GM18505 (cell line): ENCODE measurements at regions not wholly inside any gene's neighbourhood (a gene's known extent, or its start where the extent isn't known, plus 50 kb on each side); places are given as distances from the start of the nearest gene placed in this dataset.

Experiments used
- ATAC-seq: cut with Tn5 transposase; IDR thresholded peaks from one replicate; pipeline ENCODE4 v1.9.1; 2021; ENCODE audit not compliant: unreplicated experiment
- POLR2A ChIP-seq: IDR thresholded peaks from 4 replicates; pipeline ENCODE4 v1.6.1; 2011; ENCODE audit warnings: borderline replicate concordance; ENCODE audit not compliant: insufficient read depth, insufficient read length; ENCODE audit errors: extremely low read depth

DNA sequence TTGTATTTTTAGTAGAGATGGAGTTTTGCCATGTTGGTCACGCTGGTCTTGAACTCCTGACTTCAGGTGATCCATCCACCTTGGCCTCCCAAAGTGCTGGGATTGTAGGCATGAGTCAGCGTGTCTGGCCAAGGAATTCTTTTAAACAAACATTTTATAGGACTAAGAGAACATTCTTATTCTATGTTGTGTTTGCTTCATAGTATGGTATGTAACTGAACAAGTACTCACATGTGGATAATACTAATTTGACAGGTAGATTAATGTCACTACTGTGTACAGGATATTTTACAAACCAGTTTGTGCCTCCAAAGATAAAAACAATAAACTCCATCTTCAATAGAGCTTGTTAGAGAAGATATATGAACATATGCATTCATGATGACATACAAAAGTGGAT is 1353.4 kb downstream of the PCDH7 start:
- ATAC-seq: no peak
- no peak for TF ChIP-seq POLR2A

DNA sequence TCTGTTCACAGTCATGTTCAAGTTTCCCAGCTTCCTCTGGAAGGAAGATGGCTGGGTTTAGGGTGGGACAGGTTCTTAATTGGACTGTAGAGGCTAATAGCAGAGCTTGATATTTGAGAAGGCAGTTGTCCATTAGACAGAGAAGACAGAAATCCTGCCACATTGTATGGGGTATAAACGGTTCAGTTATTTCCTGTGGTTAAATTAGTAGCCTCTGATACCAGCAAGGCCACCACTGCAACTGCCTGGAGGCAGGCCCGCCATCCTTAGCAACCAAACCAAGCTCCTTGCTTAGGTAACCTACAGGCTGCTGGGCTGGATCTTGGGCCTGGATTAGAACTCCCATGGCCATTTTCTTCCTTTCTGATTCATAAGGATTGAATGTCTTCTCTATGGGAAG is 1367.0 kb downstream of the PCDH7 start:
- no peak for ATAC-seq
- no peak for TF ChIP-seq POLR2A

DNA sequence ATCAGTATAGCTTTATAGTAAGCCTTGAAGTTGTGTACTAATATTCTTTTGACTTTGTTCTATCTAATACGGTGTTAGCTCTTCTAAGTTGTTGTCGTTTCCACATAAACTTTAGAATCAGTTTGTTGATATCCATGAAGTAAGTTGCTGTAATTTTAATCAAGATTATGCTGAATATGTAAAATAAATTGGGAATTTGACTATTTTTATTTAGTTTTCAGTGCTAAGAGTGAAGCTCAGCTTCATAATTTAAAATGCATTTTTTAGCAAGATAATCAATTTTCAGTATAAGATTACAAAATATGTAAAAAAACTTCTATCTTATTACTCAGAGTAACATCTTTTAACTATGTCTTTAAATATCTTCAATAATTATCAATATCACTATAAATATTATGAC is 1374.8 kb downstream of the PCDH7 start:
- no peak for TF ChIP-seq POLR2A
- no peak for ATAC-seq

- TF ChIP-seq POLR2A: no peak
- ATAC-seq: no peak
These were observed 1382.7 kb downstream of the PCDH7 start for GRCh38 chr4:32102896-32103295.

DNA sequence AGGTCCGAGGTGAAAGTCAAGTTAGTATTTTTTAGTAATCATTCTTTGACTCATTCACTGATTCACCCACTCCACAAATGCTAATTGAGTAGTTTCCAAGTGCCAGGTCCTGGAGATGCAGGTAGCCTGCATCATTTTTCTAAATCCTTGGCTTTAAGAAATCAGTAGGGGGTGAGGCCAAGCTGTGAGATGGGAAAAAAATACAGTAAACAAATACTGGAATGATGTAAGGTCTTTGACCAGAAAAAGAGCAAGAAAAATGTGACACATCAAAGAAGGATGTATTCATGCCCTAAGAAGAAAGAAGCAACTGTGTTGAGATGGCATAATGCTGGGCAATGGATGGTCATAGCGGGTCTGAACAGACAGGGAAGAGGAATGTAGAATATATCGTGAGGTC is 1386.6 kb downstream of the PCDH7 start:
- ATAC-seq: no peak
- TF ChIP-seq POLR2A: no peak

- TF ChIP-seq POLR2A: no peak
- no peak for ATAC-seq
These were observed 1392.7 kb downstream of the PCDH7 start for GRCh38 chr4:32112891-32113290.

GRCh38 chr4:32117693-32118092 is 1397.5 kb downstream of the PCDH7 start:
- no peak for ATAC-seq
- no peak for TF ChIP-seq POLR2A

DNA sequence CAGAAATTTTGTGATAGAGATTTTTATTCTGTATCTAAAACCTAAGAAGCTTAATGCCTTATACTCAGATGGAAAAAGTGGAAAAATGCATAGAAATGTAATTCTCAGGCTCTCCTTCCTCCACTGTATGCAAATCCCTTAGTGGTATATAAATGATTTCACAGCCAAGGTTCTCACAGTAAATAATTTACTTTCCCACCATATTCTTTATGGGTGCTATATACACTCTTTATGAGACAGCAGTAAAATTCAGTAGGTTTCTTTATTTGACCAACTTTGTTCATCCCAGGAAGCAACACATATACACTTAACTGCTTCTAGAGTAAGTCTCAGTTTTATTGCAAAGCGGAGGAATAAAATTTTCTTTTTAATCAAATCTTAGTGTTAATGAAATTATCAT is 1399.7 kb downstream of the PCDH7 start:
- ATAC-seq: no peak
- TF ChIP-seq POLR2A: no peak

DNA sequence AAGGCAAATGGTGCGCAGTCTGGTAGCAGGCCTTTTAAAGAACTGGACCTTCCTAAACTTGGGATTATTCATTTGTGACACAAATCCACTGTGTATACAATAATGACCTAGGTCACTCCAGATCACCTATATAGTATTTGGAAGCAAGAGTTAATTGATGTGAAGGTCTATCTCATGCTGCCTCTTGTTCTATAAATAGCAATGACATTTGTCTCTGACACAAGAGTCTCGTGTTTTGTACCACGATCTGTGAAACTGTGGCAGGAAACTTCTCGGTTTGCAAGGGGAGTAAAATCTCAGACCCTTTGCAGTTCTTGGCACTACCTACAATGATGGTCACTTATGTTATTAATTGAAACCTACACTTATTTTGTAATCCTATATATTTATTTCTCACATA is 1408.4 kb downstream of the PCDH7 start:
- no peak for ATAC-seq
- TF ChIP-seq POLR2A: no peak

GRCh38 chr4:32129967-32130366 is 1409.8 kb downstream of the PCDH7 start:
- no peak for TF ChIP-seq POLR2A
- ATAC-seq: no peak

- ATAC-seq: no peak
- TF ChIP-seq POLR2A: no peak
These were observed 1413.0 kb downstream of the PCDH7 start for GRCh38 chr4:32133141-32133540.

DNA sequence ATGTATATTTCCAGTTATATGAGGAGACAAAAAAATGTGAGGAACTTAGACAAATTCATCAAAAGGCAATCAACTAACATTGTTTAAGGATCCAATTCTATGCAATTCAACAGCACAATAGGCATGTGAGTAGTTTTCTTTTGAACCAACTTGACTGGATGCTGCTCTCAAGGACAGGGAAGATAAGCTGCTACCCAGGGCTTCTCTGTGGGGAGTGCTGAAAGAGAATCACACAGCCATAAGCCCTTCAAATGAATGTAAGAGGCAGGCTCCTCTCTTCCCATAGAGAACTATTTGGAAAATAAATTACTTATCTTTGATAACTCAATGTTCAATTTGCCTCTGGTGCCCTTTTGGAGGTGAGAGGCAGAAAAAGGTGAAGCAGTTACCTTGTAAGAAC is 1413.6 kb downstream of the PCDH7 start:
- ATAC-seq: no peak
- no peak for TF ChIP-seq POLR2A

DNA sequence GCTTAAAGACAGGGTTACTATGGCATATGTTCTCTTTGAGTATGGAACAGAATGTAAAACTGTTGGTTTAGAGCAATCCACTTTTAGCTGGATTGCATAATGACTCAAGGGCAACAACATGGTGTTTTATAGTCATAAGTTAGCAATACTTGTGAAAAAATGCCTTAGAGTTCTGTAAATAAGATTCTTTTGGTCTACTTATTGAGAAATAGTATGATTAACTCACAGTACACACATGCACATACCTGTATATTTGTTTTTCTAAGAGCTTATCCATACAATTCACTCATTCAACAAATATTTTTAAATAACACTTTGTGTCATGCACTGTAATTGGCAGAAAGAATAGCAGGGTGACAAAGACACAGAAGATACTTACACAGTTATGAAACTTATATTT is 1415.5 kb downstream of the PCDH7 start:
- no peak for TF ChIP-seq POLR2A
- ATAC-seq: no peak

- TF ChIP-seq POLR2A: no peak
- no peak for ATAC-seq
These were observed 1416.1 kb downstream of the PCDH7 start for GRCh38 chr4:32136081-32136787.

DNA sequence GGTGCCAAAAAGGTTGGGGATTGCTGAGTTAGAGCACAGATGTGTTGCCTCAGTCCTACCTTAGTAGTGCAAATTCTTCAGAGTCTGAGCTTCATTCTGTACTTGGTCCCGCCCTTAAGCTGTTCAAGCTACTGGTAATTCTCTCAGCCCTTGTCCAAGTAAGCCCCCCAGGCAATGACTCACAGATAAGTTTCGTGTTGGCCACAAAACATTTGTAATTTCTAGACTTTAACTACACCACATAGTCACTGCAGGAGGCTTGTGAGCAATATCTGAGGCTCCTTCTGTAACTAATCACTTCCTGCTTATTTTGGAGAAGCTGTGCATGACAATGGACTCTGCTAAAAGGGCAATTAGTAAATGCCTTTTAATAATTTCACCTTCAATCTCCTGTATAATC is 1420.5 kb downstream of the PCDH7 start:
- no peak for ATAC-seq
- TF ChIP-seq POLR2A: no peak
